SH-SY5Y (cell line): ENCODE measurements at regions not wholly inside any gene's neighbourhood (a gene's known extent, or its start where the extent isn't known, plus 50 kb on each side); places are given as distances from the start of the nearest gene placed in this dataset.

Experiments used
- GATA2 ChIP-seq: IDR thresholded peaks from 2 replicates; pipeline ENCODE4 v1.6.1; 2011; ENCODE audit warnings: mild to moderate bottlenecking, low read depth, low read length
- GATA3 ChIP-seq: IDR thresholded peaks from 2 replicates; pipeline ENCODE4 v1.6.1; 2011; ENCODE audit warnings: low read depth, mild to moderate bottlenecking, low read length, moderate library complexity

- TF ChIP-seq GATA2 (no peak), GATA3 (no peak)
Measured at GRCh38 chrX:121151293-121151692, 103.9 kb downstream of the GLUD2 start.

GRCh38 chrX:121154858-121155404 is 107.5 kb downstream of the GLUD2 start:
- TF ChIP-seq GATA3 (no peak), GATA2 (no peak)

GRCh38 chrX:121160987-121161386 is 113.6 kb downstream of the GLUD2 start:
- TF ChIP-seq GATA3 (no peak), GATA2 (no peak)

- TF ChIP-seq GATA2, result no peak
- no peak for TF ChIP-seq GATA3
Measured at GRCh38 chrX:121161501-121161933, 114.1 kb downstream of the GLUD2 start.

- no peak for TF ChIP-seq GATA2
- TF ChIP-seq GATA3, result no peak
Measured at GRCh38 chrX:121163443-121163842, 116.0 kb downstream of the GLUD2 start.

- TF ChIP-seq GATA3 (no peak), GATA2 (no peak)
Measured at GRCh38 chrX:121165930-121166359, 118.5 kb downstream of the GLUD2 start.

- TF ChIP-seq GATA2, result no peak
Measured at GRCh38 chrX:121169099-121170035, 122.0 kb downstream of the GLUD2 start.

GRCh38 chrX:121172703-121173102 is 125.3 kb downstream of the GLUD2 start:
- no peak for TF ChIP-seq GATA3
- no peak for TF ChIP-seq GATA2

GRCh38 chrX:121179972-121180371 is 132.6 kb downstream of the GLUD2 start:
- TF ChIP-seq GATA2 (no peak), GATA3 (no peak)

GRCh38 chrX:121191779-121192178 is 144.4 kb downstream of the GLUD2 start:
- TF ChIP-seq GATA2 (no peak), GATA3 (no peak)

- TF ChIP-seq GATA2, result no peak
- no peak for TF ChIP-seq GATA3
Measured at GRCh38 chrX:121195719-121196118, 148.3 kb downstream of the GLUD2 start.

GRCh38 chrX:121208563-121208962 is 161.2 kb downstream of the GLUD2 start:
- TF ChIP-seq GATA3 (no peak), GATA2 (no peak)

- TF ChIP-seq GATA3 (no peak), GATA2 (no peak)
Measured at GRCh38 chrX:121216641-121217374, 169.4 kb downstream of the GLUD2 start.

- no peak for TF ChIP-seq GATA2
- TF ChIP-seq GATA3, result no peak
Measured at GRCh38 chrX:121221322-121221977, 174.0 kb downstream of the GLUD2 start.

- TF ChIP-seq GATA3, result no peak
- TF ChIP-seq GATA2, result no peak
Measured at GRCh38 chrX:121227888-121228287, 180.5 kb downstream of the GLUD2 start.
